GM23338 (cell line): ENCODE measurements at regions not wholly inside any gene's neighbourhood (a gene's known extent, or its start where the extent isn't known, plus 50 kb on each side); places are given as distances from the start of the nearest gene placed in this dataset.

Experiments used
- CREB1 ChIP-seq: fragments of 250-450 bp; sonication (Bioruptor Pico); IDR thresholded peaks from 2 replicates; pipeline ENCODE4 v1.5.0; 2020; ENCODE audit warnings: low read depth, mild to moderate bottlenecking, moderate library complexity
- ETS1 ChIP-seq: IDR thresholded peaks from 2 replicates; pipeline ENCODE4 v1.6.1; 2016; ENCODE audit warnings: antibody characterized with exemption
- EZH2 ChIP-seq: fragments of 200-600 bp; sonication (generic); IDR thresholded peaks from one replicate; pipeline ENCODE4 v1.8.0; 2017; ENCODE audit warnings: antibody characterized with exemption, mild to moderate bottlenecking, low read depth; ENCODE audit not compliant: unreplicated experiment
- POLR2AphosphoS5 ChIP-seq: IDR thresholded peaks from 2 replicates; pipeline ENCODE4 v1.6.1; 2016; ENCODE audit warnings: antibody characterized with exemption, low read depth
- TF ChIP-seq, protein P1 (sequence below), 2 experiments: fragments of 200-600 bp in 1 of 2; sonication (generic) in 1 of 2; conservative IDR thresholded peaks; 2 replicates each; pipeline versions ENCODE4 v1.5.1 to v1.6.1; 2016 to 2017; ENCODE audit warnings: antibody characterized with exemption in 2 of 2, low read depth in 2 of 2, mild to moderate bottlenecking in 2 of 2, moderate library complexity in 1 of 2
- TF ChIP-seq, protein P2 (sequence below): IDR thresholded peaks from one replicate; pipeline ENCODE4 v1.6.1; 2018; ENCODE audit warnings: antibody characterized with exemption; ENCODE audit not compliant: unreplicated experiment

- TF ChIP-seq, protein P1, sequence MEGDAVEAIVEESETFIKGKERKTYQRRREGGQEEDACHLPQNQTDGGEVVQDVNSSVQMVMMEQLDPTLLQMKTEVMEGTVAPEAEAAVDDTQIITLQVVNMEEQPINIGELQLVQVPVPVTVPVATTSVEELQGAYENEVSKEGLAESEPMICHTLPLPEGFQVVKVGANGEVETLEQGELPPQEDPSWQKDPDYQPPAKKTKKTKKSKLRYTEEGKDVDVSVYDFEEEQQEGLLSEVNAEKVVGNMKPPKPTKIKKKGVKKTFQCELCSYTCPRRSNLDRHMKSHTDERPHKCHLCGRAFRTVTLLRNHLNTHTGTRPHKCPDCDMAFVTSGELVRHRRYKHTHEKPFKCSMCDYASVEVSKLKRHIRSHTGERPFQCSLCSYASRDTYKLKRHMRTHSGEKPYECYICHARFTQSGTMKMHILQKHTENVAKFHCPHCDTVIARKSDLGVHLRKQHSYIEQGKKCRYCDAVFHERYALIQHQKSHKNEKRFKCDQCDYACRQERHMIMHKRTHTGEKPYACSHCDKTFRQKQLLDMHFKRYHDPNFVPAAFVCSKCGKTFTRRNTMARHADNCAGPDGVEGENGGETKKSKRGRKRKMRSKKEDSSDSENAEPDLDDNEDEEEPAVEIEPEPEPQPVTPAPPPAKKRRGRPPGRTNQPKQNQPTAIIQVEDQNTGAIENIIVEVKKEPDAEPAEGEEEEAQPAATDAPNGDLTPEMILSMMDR (conservative IDR thresholded peaks at IDR 0.05; ENCODE audit: low read depth in 2 of 2) = no peak
- TF ChIP-seq POLR2AphosphoS5 = no peak
- TF ChIP-seq EZH2 = no peak
- TF ChIP-seq, protein P2, sequence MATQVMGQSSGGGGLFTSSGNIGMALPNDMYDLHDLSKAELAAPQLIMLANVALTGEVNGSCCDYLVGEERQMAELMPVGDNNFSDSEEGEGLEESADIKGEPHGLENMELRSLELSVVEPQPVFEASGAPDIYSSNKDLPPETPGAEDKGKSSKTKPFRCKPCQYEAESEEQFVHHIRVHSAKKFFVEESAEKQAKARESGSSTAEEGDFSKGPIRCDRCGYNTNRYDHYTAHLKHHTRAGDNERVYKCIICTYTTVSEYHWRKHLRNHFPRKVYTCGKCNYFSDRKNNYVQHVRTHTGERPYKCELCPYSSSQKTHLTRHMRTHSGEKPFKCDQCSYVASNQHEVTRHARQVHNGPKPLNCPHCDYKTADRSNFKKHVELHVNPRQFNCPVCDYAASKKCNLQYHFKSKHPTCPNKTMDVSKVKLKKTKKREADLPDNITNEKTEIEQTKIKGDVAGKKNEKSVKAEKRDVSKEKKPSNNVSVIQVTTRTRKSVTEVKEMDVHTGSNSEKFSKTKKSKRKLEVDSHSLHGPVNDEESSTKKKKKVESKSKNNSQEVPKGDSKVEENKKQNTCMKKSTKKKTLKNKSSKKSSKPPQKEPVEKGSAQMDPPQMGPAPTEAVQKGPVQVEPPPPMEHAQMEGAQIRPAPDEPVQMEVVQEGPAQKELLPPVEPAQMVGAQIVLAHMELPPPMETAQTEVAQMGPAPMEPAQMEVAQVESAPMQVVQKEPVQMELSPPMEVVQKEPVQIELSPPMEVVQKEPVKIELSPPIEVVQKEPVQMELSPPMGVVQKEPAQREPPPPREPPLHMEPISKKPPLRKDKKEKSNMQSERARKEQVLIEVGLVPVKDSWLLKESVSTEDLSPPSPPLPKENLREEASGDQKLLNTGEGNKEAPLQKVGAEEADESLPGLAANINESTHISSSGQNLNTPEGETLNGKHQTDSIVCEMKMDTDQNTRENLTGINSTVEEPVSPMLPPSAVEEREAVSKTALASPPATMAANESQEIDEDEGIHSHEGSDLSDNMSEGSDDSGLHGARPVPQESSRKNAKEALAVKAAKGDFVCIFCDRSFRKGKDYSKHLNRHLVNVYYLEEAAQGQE = no peak
- no peak for TF ChIP-seq CREB1 (CRISPR knock-in tag)
- TF ChIP-seq ETS1 = no peak
These were observed 586.6 kb downstream of the TAFA4 start for GRCh38 chr3:68345781-68346180.
